ENCODE measurements at regions not wholly inside any gene's neighbourhood (a gene's known extent, or its start where the extent isn't known, plus 50 kb on each side); places are given as distances from the start of the nearest gene placed in this dataset.

GRCh38 chr7:21041252-21041651, 254.6 kb upstream of the SP8 start:
- POLR2A ChIA-PET, result no interaction called here

More at GRCh38 chr7:21041252-21041651, 254.6 kb upstream of the SP8 start:
- dilution Hi-C loops (cut with MboI; ENCODE audit: extremely low pct_ligation_motif_present, low sequenced_read_pairs), result no loop called here
- Histone ChIP-seq H3K79me2 (ENCODE audit: control insufficient read depth, insufficient read depth, low read length) (no peaks in the 10 kb centered on the region), H3K9me3 (replicated peaks; ENCODE audit: control insufficient read depth, insufficient read depth, low read length) (no peaks in the 10 kb centered on the region), H3K9ac (replicated peaks; ENCODE audit: extremely low read depth, insufficient read depth, low read length) (no peak overlapping the region), H3K27me3 (ENCODE audit: control insufficient read depth in 2 of 2, insufficient read depth in 2 of 2, low read length in 2 of 2) (no peaks in the 10 kb centered on the region), H3K9me1 (replicated peaks; ENCODE audit: control insufficient read depth, extremely low read depth, insufficient read depth, low read length) (no peaks in the 10 kb centered on the region), H3K4me1 (ENCODE audit: control insufficient read depth, extremely low read depth, insufficient read depth, low read length) (no peaks in the 10 kb centered on the region), H2AFZ (ENCODE audit: low read depth, low read length) (no peak overlapping the region), H3K4me3 (replicated peaks in 1 of 3; ENCODE audit: insufficient read depth in 1 of 3, low read depth in 1 of 3, low read length in 3 of 3) (no peak overlapping the region), H3K4me2 (ENCODE audit: insufficient read depth, low read length) (no peak overlapping the region), H3K27ac (ENCODE audit: insufficient read depth, low read depth, low read length) (no peak overlapping the region), H3K36me3 (ENCODE audit: control insufficient read depth in 2 of 2, extremely low read depth in 1 of 2, insufficient read depth in 2 of 2, low read length in 2 of 2) (no peaks in the 10 kb centered on the region), H4K20me1 (replicated peaks; ENCODE audit: control insufficient read depth, extremely low read depth, insufficient read depth, low read length) (no peaks in the 10 kb centered on the region)
- DNase-seq (ENCODE audit: low read depth, low spot score) (no peak), FAIRE-seq (no peak)
- no TSS peak for BruUV-seq (replicated peaks)
- CTCF ChIA-PET, result no interaction called here
- intact Hi-C loops (cut with micrococcal nuclease), result no loop called here
- no peak for TF ChIP-seq EZH2 (IDR thresholded peaks at IDR 0.05; ENCODE audit: borderline replicate concordance, low read depth, low read length, severe bottlenecking)
- no peak for TF ChIP-seq CTCF (IDR thresholded peaks at IDR 0.05; ENCODE audit: extremely low read depth in 1 of 2, insufficient read depth in 1 of 2, low read depth in 1 of 2, low read length in 2 of 2)
- no peak for TF ChIP-seq POLR2AphosphoS5 (IDR thresholded peaks at IDR 0.05; ENCODE audit: insufficient read depth, low read depth, low read length)
- no peak for TF ChIP-seq MAX (IDR thresholded peaks at IDR 0.05; ENCODE audit: insufficient read depth, insufficient read length)
- TF ChIP-seq FOS (IDR thresholded peaks at IDR 0.05; ENCODE audit: borderline replicate concordance, insufficient read depth, low read length), result no peak
- TF ChIP-seq MYC (IDR thresholded peaks at IDR 0.05; ENCODE audit: low read depth, low read length), result no peak
- no peak for TF ChIP-seq JUN (IDR thresholded peaks at IDR 0.05; ENCODE audit: borderline replicate concordance, insufficient read depth, insufficient read length, low read depth)
- TF ChIP-seq POLR2A (IDR thresholded peaks at IDR 0.05; ENCODE audit: low read depth, low read length), result no peak
- TF ChIP-seq GATA2 (IDR thresholded peaks at IDR 0.05; ENCODE audit: insufficient read depth, insufficient read length, low read depth, low read length), result no peak

All from endothelial cell of umbilical vein (primary cell).